GM08714 (cell line): ENCODE measurements at regions not wholly inside any gene's neighbourhood (a gene's known extent, or its start where the extent isn't known, plus 50 kb on each side); places are given as distances from the start of the nearest gene placed in this dataset.

Source experiments
- H3K4me3 ChIP-seq: fragments of 200-500 bp; sonication (Bioruptor generic); 2 replicates; pipeline ENCODE4 v1.5.1; 2014; ENCODE audit warnings: mild to moderate bottlenecking, low read length, inconsistent platforms
- ZNF274 ChIP-seq: IDR thresholded peaks from 2 replicates; pipeline ENCODE4 v1.6.1; 2012; ENCODE audit warnings: mild to moderate bottlenecking, low read depth, low read length

- no peak overlapping the region for H3K4me3 ChIP-seq
- TF ChIP-seq ZNF274: no peak
These were observed 128.3 kb upstream of the KCNE2 start for GRCh38 chr21:34235514-34235913.

DNA sequence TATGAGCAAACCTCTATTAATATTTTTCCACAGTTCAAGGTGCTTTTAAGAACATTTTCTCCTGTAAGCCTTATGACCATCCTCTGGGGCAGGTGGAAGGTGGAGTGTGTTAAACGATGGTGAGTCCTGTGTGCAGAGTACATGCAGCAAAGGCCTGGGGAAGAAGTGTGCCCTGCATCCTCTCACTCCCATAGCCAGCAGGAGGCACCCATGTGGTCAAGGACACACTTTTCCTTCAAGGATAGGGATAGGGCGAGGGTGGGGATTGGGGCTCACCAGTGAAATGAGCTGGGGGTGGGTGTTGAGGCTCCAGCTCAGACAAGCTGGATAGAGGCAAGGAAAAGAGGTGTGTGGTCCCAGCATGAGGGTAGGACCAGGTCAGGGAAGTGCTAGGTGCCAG, 120.8 kb upstream of the KCNE2 start:
- no peak overlapping the region for H3K4me3 ChIP-seq
- no peak for TF ChIP-seq ZNF274

DNA sequence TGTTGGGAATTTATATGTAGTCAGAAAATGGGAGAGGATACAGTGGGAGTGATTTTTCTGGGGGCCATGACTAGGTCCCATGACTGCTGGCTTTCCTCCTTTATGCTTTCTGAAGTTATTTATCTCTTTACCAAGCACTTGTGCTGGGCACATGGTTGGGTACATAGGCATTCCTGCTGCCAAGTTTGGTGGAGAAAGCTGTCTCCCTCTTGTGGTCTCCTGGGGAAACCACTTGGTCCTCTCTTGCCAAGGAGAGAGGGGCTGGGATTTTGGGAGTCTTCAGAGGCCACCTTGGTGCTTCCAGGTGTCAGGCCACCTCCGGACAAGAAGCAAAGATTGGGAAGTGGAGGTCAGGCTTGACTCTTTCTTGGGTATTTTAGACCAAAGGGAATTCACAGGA, 120.2 kb upstream of the KCNE2 start:
- no peak for TF ChIP-seq ZNF274
- H3K4me3 ChIP-seq: no peak overlapping the region

GRCh38 chr21:34252751-34253150, 111.1 kb upstream of the KCNE2 start:
- no peak overlapping the region for H3K4me3 ChIP-seq
- TF ChIP-seq ZNF274: no peak

DNA sequence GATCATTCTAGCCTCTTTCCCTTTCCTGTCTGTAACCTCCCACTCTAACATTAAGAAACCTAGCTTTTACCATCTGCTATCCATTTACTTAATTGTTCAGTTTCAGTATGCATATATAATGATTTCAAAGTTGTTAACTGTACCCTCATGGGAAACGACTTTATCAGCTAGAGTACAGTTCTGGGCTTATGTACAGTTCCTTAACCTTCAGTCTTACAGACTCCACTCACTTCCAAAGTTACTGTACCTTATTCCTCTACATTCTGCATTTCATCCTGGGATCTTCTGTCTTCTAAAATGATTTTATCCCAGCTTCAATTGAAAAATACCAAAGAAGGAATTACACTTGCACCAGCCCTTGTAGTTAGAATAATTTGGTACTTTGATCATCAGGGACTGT, 108.7 kb upstream of the KCNE2 start:
- H3K4me3 ChIP-seq: no peak overlapping the region
- TF ChIP-seq ZNF274: no peak

DNA sequence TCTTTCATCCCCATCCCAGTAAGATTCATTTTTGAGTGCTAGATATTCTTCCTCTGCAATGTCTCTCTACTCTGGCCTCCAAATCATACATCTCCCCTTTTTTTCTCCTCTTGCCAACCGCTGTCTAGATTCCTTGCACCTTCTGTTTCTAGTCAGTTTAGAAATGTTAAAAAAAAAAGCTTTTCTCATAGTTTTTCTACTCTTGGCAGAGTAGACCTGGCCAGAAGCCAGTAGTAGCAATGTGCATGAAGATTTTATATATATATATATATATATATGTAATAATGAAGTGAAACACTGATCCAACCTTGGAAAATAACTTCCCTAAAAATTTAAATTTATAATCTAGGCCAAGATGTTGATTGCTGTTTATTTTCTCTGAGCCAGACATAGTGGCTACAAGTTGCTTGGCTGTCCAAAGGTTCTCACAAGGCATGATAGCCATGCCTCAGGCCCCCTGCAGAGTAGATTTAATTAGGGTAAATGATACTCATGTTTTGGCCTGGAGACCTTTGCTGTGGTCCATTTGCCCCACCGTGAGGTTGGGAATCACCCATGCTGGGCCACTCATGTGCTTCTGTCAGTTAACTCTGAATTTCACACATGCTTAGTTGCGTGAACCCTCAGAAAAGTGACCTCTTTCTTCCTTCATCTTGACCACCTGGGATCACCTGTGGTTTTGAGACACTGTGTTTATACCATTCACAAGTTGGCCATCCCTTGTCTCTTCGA, 103.4 kb upstream of the KCNE2 start:
- TF ChIP-seq ZNF274: no peak
- no peak overlapping the region for H3K4me3 ChIP-seq

DNA sequence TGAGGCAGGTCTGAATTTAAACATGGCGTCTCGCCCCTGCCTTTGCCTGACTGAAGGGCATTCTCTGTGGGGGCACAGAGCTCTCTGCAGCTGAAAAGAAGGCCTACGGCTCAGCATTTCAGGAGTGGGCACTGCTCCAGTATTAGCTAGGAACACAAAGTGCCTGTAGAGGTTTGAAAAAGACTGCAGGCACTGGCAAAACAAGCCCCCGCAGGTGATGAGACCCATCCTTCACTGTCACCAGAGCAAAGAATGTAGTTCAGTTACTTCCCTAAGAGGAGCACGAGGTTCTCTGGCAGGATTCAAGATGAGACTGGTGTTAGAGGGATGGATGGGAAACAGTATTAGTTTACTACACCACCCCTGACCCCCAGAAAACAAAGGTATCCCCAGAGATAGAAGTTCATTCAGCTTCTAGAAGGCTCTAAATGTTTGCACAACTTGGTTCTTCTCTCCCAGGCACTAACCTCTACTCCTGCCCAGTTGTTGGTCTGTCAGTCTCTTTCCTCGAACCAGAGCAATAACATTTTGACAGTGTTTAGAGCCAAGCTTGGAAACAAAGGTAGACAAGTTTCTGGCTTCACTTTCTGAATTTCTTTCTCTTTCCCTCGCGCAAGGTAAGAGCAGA, 101.9 kb upstream of the KCNE2 start:
- TF ChIP-seq ZNF274: no peak
- H3K4me3 ChIP-seq: no peak overlapping the region

DNA sequence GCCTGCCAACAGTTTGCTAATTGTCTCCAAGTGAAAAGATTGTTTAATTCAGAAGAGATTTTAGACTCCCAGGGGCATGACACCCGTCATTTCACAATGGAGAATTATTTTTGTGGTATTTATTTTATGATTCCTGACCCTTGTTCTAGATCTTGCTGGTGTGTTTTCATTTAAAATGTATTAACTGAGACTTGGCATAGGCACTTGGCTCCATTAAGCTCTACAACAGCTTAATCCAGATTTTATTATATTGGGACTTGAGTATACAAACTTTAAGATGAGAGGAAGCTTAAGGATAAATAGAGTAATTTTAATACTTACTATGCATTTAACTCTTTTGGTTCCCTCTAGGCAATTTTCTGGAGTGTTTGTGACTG, 101.3 kb upstream of the KCNE2 start:
- TF ChIP-seq ZNF274: no peak
- H3K4me3 ChIP-seq: no peak overlapping the region

DNA sequence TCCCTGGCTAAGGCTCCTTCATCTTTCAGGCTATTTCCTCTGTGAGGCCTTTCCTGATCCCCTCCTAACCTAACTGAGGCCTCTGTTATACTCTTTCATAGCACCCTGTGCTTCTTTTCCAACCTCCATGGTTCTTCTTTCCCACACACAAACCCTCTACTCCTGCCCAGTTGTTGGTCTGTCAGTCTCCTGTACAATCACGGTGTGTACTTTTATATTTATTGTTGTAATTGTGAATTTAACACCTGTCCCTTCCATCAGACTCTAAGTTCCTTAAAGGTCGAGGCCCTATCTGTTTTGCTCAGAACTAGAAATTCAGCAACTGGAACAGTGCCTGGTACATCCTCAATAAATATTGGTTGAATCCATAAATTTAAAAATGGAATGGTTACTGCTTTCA, 100.2 kb upstream of the KCNE2 start:
- TF ChIP-seq ZNF274: no peak
- H3K4me3 ChIP-seq: no peak overlapping the region

DNA sequence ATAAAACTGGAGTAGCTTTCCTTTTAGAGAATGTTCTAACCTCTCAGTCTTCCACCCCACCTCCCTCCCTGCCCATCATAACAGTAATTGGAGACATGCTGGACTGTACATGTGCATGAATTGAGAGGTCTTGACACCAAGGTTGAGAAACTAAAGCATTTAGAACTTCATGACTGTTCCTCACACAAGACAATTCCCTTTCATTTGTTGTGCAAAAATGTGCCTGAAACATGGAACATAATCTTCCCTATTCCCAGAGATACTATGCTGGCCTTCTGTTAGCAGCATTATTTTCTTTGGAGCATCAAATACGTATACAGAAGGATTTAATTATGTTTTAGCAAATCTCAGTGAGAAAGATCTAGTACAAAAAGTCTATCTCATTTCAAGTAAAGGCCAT, 97.5 kb upstream of the KCNE2 start:
- no peak for TF ChIP-seq ZNF274
- H3K4me3 ChIP-seq: no peak overlapping the region

DNA sequence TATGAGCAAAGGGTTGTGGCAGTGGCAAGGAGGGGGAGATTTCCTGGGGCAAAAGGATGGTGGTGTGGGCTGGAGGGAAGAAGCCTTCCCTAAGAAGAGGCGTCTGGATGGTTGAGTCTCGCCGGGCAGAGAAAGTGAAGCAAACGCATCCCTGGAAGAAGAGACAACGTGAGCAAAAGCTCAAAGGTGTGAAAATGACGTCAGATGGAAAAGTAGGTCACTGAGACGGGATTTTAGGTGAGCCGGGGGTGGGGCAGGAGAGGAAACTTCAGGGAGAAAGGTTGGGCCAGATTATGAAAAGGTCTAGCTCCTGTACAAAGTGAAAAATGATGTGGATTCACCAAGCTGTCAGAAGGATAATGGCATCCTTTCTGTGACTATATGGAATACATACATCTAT, 95.3 kb upstream of the KCNE2 start:
- no peak overlapping the region for H3K4me3 ChIP-seq
- no peak for TF ChIP-seq ZNF274

- H3K4me3 ChIP-seq: no peak overlapping the region
- no peak for TF ChIP-seq ZNF274
These were observed 93.4 kb upstream of the KCNE2 start for GRCh38 chr21:34270411-34270810.

GRCh38 chr21:34271189-34271851, 92.5 kb upstream of the KCNE2 start:
- no peak overlapping the region for H3K4me3 ChIP-seq
- no peak for TF ChIP-seq ZNF274

GRCh38 chr21:34272321-34272720, 91.5 kb upstream of the KCNE2 start:
- H3K4me3 ChIP-seq: no peak overlapping the region
- no peak for TF ChIP-seq ZNF274

GRCh38 chr21:34274001-34274400, 89.8 kb upstream of the KCNE2 start:
- H3K4me3 ChIP-seq: no peak overlapping the region
- TF ChIP-seq ZNF274: no peak
